ENCODE measurements at regions not wholly inside any gene's neighbourhood (a gene's known extent, or its start where the extent isn't known, plus 50 kb on each side); places are given as distances from the start of the nearest gene placed in this dataset.

GRCh38 chr1:181250038-181250437, 161.5 kb downstream of the IER5 start:
- no peak overlapping the region for H3K56ac ChIP-seq (ENCODE audit: extremely low read depth, insufficient read depth, low read length)
- H2BK15ac ChIP-seq (ENCODE audit: low read depth, low read length), result no peak overlapping the region
- no peaks in the 10 kb centered on the region for H3K27me3 ChIP-seq (ENCODE audit: control insufficient read depth, insufficient read depth, low read length)
- no peaks in the 10 kb centered on the region for H3K9me3 ChIP-seq (ENCODE audit: control insufficient read depth, insufficient read depth, low read length)
- no peak overlapping the region for H2BK5ac ChIP-seq (ENCODE audit: low read depth, low read length, poor library complexity, severe bottlenecking)
- ATAC-seq (ENCODE audit: low read depth) (no peak), DNase-seq (no peak)
- no peak overlapping the region for H4K8ac ChIP-seq (ENCODE audit: low read depth in 2 of 2, low read length in 2 of 2)
- ChIA-PET CTCF (no interaction called here), POLR2A (ENCODE audit: unreplicated experiment) (no interaction called here)
- H2AK5ac ChIP-seq (ENCODE audit: low read depth, low read length), result no peak overlapping the region
- H3K23ac ChIP-seq (ENCODE audit: low read depth, low read length), result no peak overlapping the region
- in situ Hi-C loops (cut with MboI; ENCODE audit: low sequenced_read_pairs) (no loop called here), intact Hi-C loops (cut with micrococcal nuclease) (no loop called here), dilution Hi-C loops (cut with HindIII; ENCODE audit: low sequenced_read_pairs, unreplicated experiment) (no loop called here)
- no peaks in the 10 kb centered on the region for H3K4me1 ChIP-seq (ENCODE audit: control insufficient read depth, insufficient read depth, low read length)
- H4K91ac ChIP-seq (ENCODE audit: insufficient read depth, low read depth, low read length), result no peak overlapping the region
- no CpG with 5 or more reads among the region's 2 CpGs for WGBS, 2 experiments (ENCODE audit: extremely low coverage in 2 of 2, insufficient read length in 1 of 2)
- no peak overlapping the region for H3K9ac ChIP-seq (ENCODE audit: low read depth, low read length)
- TF ChIP-seq MAZ (IDR thresholded peaks at IDR 0.05; ENCODE audit: borderline replicate concordance, low read depth, low read length) (no peak), RFX5 (IDR thresholded peaks at IDR 0.05; ENCODE audit: low read depth, low read length) (no peak), POLR2A (IDR thresholded peaks at IDR 0.05; ENCODE audit: low read depth, low read length) (no peak)
- no peak overlapping the region for H3K27ac ChIP-seq (ENCODE audit: insufficient read depth, low read length)
- no peak overlapping the region for H2BK120ac ChIP-seq (ENCODE audit: low read depth, low read length)
- H3K9me1 ChIP-seq (ENCODE audit: insufficient read depth, low read length), result no peaks in the 10 kb centered on the region
- H3K4me3 ChIP-seq (ENCODE audit: insufficient read depth, low read depth, low read length), result no peak overlapping the region
- H3K18ac ChIP-seq (ENCODE audit: low read depth, low read length), result no peak overlapping the region
- no peaks in the 10 kb centered on the region for H3K79me1 ChIP-seq (ENCODE audit: low read depth in 1 of 2, low read length in 2 of 2)
- H4K20me1 ChIP-seq (ENCODE audit: insufficient read depth, low read length), result no peaks in the 10 kb centered on the region
- H3K14ac ChIP-seq (replicated peaks; ENCODE audit: low read depth, low read length), result no peak overlapping the region
- no TSS peak for BruUV-seq (replicated peaks)
- H2BK20ac ChIP-seq (ENCODE audit: low read depth, low read length), result no peak overlapping the region
- H2AFZ ChIP-seq (replicated peaks; ENCODE audit: low read length, poor library complexity), result no peak overlapping the region
- H3K36me3 ChIP-seq (ENCODE audit: control insufficient read depth, insufficient read depth, low read length), result no peaks in the 10 kb centered on the region
- no peak overlapping the region for H3K4me2 ChIP-seq (ENCODE audit: low read depth, low read length)
- no peak overlapping the region for H3K4ac ChIP-seq (ENCODE audit: low read depth, low read length)
- H2AK9ac ChIP-seq (replicated peaks; ENCODE audit: low read depth, low read length, poor library complexity), result no peak overlapping the region
- H4K5ac ChIP-seq (ENCODE audit: low read depth, low read length), result no peak overlapping the region

Measured in IMR-90 (cell line).